H9 (cell line): ENCODE measurements at regions not wholly inside any gene's neighbourhood (a gene's known extent, or its start where the extent isn't known, plus 50 kb on each side); places are given as distances from the start of the nearest gene placed in this dataset.

Source experiments
- DNase-seq: peaks from one replicate; pipeline ENCODE4 v3.0.0-alpha.2; 2017
- H2AFZ ChIP-seq: one replicate; pipeline ENCODE4 v1.6.1; 2013; ENCODE audit warnings: mild to moderate bottlenecking, low read length, control low read depth, moderate library complexity
- H2AK5ac ChIP-seq: 2 replicates; pipeline ENCODE4 v1.6.1; 2013; ENCODE audit warnings: low read length, control low read depth, mixed read lengths; ENCODE audit not compliant: insufficient read length
- H2BK120ac ChIP-seq: one replicate; pipeline ENCODE4 v1.6.1; 2013; ENCODE audit warnings: low read depth, mild to moderate bottlenecking, low read length, control low read depth, inconsistent platforms; ENCODE audit not compliant: poor library complexity, severe bottlenecking
- H2BK12ac ChIP-seq: 2 replicates; pipeline ENCODE4 v1.6.1; 2013; ENCODE audit warnings: low read length, control low read depth, mixed read lengths, low read depth; ENCODE audit not compliant: insufficient read length
- H2BK15ac ChIP-seq: 2 replicates; pipeline ENCODE4 v1.6.1; 2013; ENCODE audit warnings: low read depth, low read length, control low read depth
- H2BK20ac ChIP-seq: one replicate; pipeline ENCODE4 v1.6.1; 2013; ENCODE audit warnings: low read depth, mild to moderate bottlenecking, low read length, control low read depth, inconsistent platforms; ENCODE audit not compliant: poor library complexity, severe bottlenecking
- H2BK5ac ChIP-seq: 2 replicates; pipeline ENCODE4 v1.6.1; 2013; ENCODE audit warnings: low read length, control low read depth, mixed read lengths; ENCODE audit not compliant: insufficient read length
- H3K14ac ChIP-seq: 2 replicates; pipeline ENCODE4 v1.6.1; 2013; ENCODE audit warnings: low read length, control low read depth; ENCODE audit not compliant: insufficient read depth
- H3K18ac ChIP-seq: 2 replicates; pipeline ENCODE4 v1.6.1; 2013; ENCODE audit warnings: low read depth, mild to moderate bottlenecking, mixed read lengths, low read length, control low read depth; ENCODE audit not compliant: insufficient read length
- H3K23ac ChIP-seq: 2 replicates; pipeline ENCODE4 v1.6.1; 2013; ENCODE audit warnings: low read length, control low read depth, mixed read lengths, low read depth; ENCODE audit not compliant: insufficient read length
- H3K23me2 ChIP-seq: 2 replicates; pipeline ENCODE4 v1.6.1; 2013; ENCODE audit warnings: low read depth, mild to moderate bottlenecking, mixed read lengths, low read length, control low read depth; ENCODE audit not compliant: insufficient read length, poor library complexity, severe bottlenecking
- H3K27ac ChIP-seq: 2 replicates; pipeline ENCODE4 v1.5.1; 2013; ENCODE audit warnings: low read length, control low read depth, mixed read lengths, low read depth; ENCODE audit not compliant: insufficient read length
- H3K27me3 ChIP-seq: 2 replicates; pipeline ENCODE4 v1.6.1; 2013; ENCODE audit warnings: low read length, control low read depth, inconsistent platforms; ENCODE audit not compliant: insufficient read depth
- H3K4ac ChIP-seq: 2 replicates; pipeline ENCODE4 v1.6.1; 2013; ENCODE audit warnings: low read depth, mild to moderate bottlenecking, control low read depth, inconsistent platforms, low read length, moderate library complexity
- H3K4me1 ChIP-seq: 2 replicates; pipeline ENCODE4 v1.6.1; 2013; ENCODE audit warnings: low read length, control low read depth, inconsistent platforms; ENCODE audit not compliant: insufficient read depth
- H3K4me2 ChIP-seq: 2 replicates; pipeline ENCODE4 v1.6.1; 2013; ENCODE audit warnings: low read length, control low read depth, mixed read lengths; ENCODE audit not compliant: insufficient read length, insufficient read depth
- H3K56ac ChIP-seq: 2 replicates; pipeline ENCODE4 v1.6.1; 2013; ENCODE audit warnings: low read depth, mild to moderate bottlenecking, mixed read lengths, low read length, control low read depth; ENCODE audit not compliant: insufficient read length
- H3K79me1 ChIP-seq: 2 replicates; pipeline ENCODE4 v1.6.1; 2013; ENCODE audit warnings: low read depth, mild to moderate bottlenecking, moderate library complexity, low read length, control low read depth, inconsistent platforms; ENCODE audit not compliant: insufficient read depth, poor library complexity, severe bottlenecking
- H3K79me2 ChIP-seq: 2 replicates; pipeline ENCODE4 v1.6.1; 2013; ENCODE audit warnings: low read length, control low read depth, inconsistent platforms; ENCODE audit not compliant: insufficient read depth
- H3K9ac ChIP-seq: 2 replicates; pipeline ENCODE4 v1.6.1; 2013; ENCODE audit warnings: low read length, control low read depth, mixed read lengths; ENCODE audit not compliant: insufficient read length; ENCODE audit errors: extremely low read depth
- H3K9me3 ChIP-seq: one replicate; pipeline ENCODE4 v1.6.1; 2013; ENCODE audit warnings: low read depth, low read length, inconsistent platforms; ENCODE audit not compliant: control insufficient read depth
- H3T11ph ChIP-seq: one replicate; pipeline ENCODE4 v1.6.1; 2013; ENCODE audit warnings: mild to moderate bottlenecking, low read length, control low read depth, inconsistent platforms
- H4K20me1 ChIP-seq: one replicate; pipeline ENCODE4 v1.6.1; 2013; ENCODE audit not compliant: control insufficient read depth, insufficient read length, insufficient read depth
- H4K5ac ChIP-seq: 2 replicates; pipeline ENCODE4 v1.6.1; 2013; ENCODE audit warnings: low read depth, mild to moderate bottlenecking, mixed read lengths, low read length, control low read depth; ENCODE audit not compliant: insufficient read length
- H4K8ac ChIP-seq: replicated peaks from 2 replicates; pipeline ENCODE4 v1.6.1; 2013; ENCODE audit warnings: low read length, control low read depth, mixed read lengths, low read depth; ENCODE audit not compliant: insufficient read length
- H4K91ac ChIP-seq: 2 replicates; pipeline ENCODE4 v1.6.1; 2013; ENCODE audit warnings: low read depth, mild to moderate bottlenecking, moderate library complexity, mixed read lengths, low read length, control low read depth; ENCODE audit not compliant: insufficient read length
- H3K27ac Mint-ChIP-seq, 3 experiments: 2 replicates in 2 of 3; 3 replicates in 1 of 3; pipeline ENCODE4 v1.8.0; 2020 to 2021; ENCODE audit warnings: mixed read lengths in 3 of 3, mild to moderate bottlenecking in 1 of 3, moderate library complexity in 1 of 3
- H3K27me3 Mint-ChIP-seq: 2 replicates; pipeline ENCODE4 v1.8.0; 2021; ENCODE audit warnings: low read depth, mild to moderate bottlenecking, moderate library complexity, mixed read lengths
- H3K36me3 Mint-ChIP-seq, 3 experiments: 2 replicates in 2 of 3; 3 replicates in 1 of 3; pipeline ENCODE4 v1.8.0; 2020 to 2021; ENCODE audit warnings: low read depth in 3 of 3, mixed read lengths in 3 of 3; ENCODE audit not compliant: insufficient read depth in 1 of 3
- H3K4me1 Mint-ChIP-seq, 2 experiments: 2 replicates each; pipeline ENCODE4 v1.8.0; 2020; ENCODE audit warnings: mixed read lengths in 2 of 2
- H3K4me3 Mint-ChIP-seq, 2 experiments: 2 replicates in 1 of 2; 3 replicates in 1 of 2; pipeline ENCODE4 v1.8.0; 2020 to 2021; ENCODE audit warnings: mild to moderate bottlenecking in 2 of 2, mixed read lengths in 2 of 2, moderate library complexity in 1 of 2
- H3K9me3 Mint-ChIP-seq, 2 experiments: 2 replicates in 1 of 2; 3 replicates in 1 of 2; pipeline ENCODE4 v1.8.0; 2020; ENCODE audit warnings: mild to moderate bottlenecking in 2 of 2, mixed read lengths in 2 of 2, moderate library complexity in 1 of 2
- WGBS: extraction: QIAGEN DNeasy Blood & Tissue Kit; methylation state at CpG from one replicate; pipeline ENCODE4 v1.1.7; 2013; ENCODE audit warnings: missing lambda C conversion rate, low lambda C conversion rate, mixed read lengths; ENCODE audit not compliant: insufficient read length; ENCODE audit errors: extremely low coverage; 5-methylcytosine and 5-hydroxymethylcytosine counted together
- TF ChIP-seq, protein P1 (sequence below): fragments of 200-600 bp; sonication (generic); conservative IDR thresholded peaks from 3 replicates; pipeline ENCODE4 v1.8.0; 2021; ENCODE audit warnings: antibody characterized with exemption, mild to moderate bottlenecking

DNA sequence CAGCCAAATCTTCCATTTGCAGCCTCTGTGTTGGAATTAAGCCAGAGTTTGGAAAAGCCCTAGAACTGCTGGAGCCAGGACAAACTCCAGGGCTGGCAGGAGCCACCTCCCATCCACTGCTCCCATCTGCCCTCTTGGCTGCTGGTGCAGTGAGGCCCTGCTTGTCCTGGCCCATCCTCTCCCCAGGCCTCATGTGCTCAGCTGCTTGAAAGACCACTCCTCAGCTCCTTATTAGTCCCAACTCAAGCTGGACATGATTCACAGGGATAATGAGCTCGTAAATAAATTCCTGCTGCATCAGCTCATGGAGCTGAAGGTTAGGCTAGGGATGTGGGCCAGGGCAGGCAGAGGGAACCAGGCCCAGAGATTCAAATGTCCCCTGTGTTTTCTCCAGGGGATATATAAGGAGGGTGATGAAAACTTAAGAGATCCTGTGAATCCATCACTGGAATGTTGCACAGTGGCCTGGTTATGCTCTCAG, 282.8 kb downstream of the RPS24 start:
- peaks cover 20 to 21% of the 10 kb centered on the region in 2 experiments for H3K4me1 Mint-ChIP-seq
- H4K91ac ChIP-seq = no peak overlapping the region
- H3K27ac Mint-ChIP-seq = no peak overlapping the region; a peak in 1 of 7 replicates
- no peak for DNase-seq
- no peak overlapping the region for H2BK12ac ChIP-seq
- H3K79me1 ChIP-seq = no peaks in the 10 kb centered on the region
- H3K9me3 ChIP-seq = no peaks in the 10 kb centered on the region
- H3K56ac ChIP-seq = no peak overlapping the region
- TF ChIP-seq, protein P1, sequence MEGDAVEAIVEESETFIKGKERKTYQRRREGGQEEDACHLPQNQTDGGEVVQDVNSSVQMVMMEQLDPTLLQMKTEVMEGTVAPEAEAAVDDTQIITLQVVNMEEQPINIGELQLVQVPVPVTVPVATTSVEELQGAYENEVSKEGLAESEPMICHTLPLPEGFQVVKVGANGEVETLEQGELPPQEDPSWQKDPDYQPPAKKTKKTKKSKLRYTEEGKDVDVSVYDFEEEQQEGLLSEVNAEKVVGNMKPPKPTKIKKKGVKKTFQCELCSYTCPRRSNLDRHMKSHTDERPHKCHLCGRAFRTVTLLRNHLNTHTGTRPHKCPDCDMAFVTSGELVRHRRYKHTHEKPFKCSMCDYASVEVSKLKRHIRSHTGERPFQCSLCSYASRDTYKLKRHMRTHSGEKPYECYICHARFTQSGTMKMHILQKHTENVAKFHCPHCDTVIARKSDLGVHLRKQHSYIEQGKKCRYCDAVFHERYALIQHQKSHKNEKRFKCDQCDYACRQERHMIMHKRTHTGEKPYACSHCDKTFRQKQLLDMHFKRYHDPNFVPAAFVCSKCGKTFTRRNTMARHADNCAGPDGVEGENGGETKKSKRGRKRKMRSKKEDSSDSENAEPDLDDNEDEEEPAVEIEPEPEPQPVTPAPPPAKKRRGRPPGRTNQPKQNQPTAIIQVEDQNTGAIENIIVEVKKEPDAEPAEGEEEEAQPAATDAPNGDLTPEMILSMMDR = no peak
- H3K27me3 Mint-ChIP-seq = peaks cover 3% of the 10 kb centered on the region
- no peak overlapping the region for H3K9ac ChIP-seq
- H3K4me3 Mint-ChIP-seq = no peak overlapping the region
- no peak overlapping the region for H4K5ac ChIP-seq
- H4K8ac ChIP-seq = no peak overlapping the region
- H3K18ac ChIP-seq = no peak overlapping the region
- no peak overlapping the region for H2AK5ac ChIP-seq
- H3K4me1 ChIP-seq = peaks cover 4% of the 10 kb centered on the region; the same call in 1 of the 2 replicates
- H3T11ph ChIP-seq = no peak overlapping the region
- H3K27ac ChIP-seq = no peak overlapping the region
- no CpG with 5 or more reads among the region's 1 CpG for WGBS
- no peak overlapping the region for H2AFZ ChIP-seq
- no peak overlapping the region for H3K4me2 ChIP-seq
- H3K9me3 Mint-ChIP-seq = no peaks in the 10 kb centered on the region; a peak in 2 of 5 replicates
- no peak overlapping the region for H2BK5ac ChIP-seq
- H2BK120ac ChIP-seq = no peak overlapping the region
- H3K79me2 ChIP-seq = 0 out of 2 replicates have a peak, but pooled peaks cover 2% of the 10 kb centered on the region
- no peak overlapping the region for H2BK15ac ChIP-seq
- no peak overlapping the region for H2BK20ac ChIP-seq
- H3K14ac ChIP-seq = no peak overlapping the region
- no peaks in the 10 kb centered on the region for H3K27me3 ChIP-seq
- no peaks in the 10 kb centered on the region for H4K20me1 ChIP-seq
- no peaks in the 10 kb centered on the region for H3K36me3 Mint-ChIP-seq
- H3K4ac ChIP-seq = no peak overlapping the region
- no peaks in the 10 kb centered on the region for H3K23me2 ChIP-seq
- no peak overlapping the region for H3K23ac ChIP-seq
